OCI-LY3 (cell line): ENCODE measurements at regions not wholly inside any gene's neighbourhood (a gene's known extent, or its start where the extent isn't known, plus 50 kb on each side); places are given as distances from the start of the nearest gene placed in this dataset.
"Not testable (repeated sequence)": the region's sequence is repeated elsewhere in the genome, so short reads cannot be mapped to it uniquely, and the experiment has no call there.

Source experiments
- CTCF ChIP-seq: fragments of 200-600, 300-600 bp; sonication (generic); IDR thresholded peaks from 2 replicates; pipeline ENCODE4 v1.5.1; 2014; ENCODE audit warnings: antibody characterized with exemption, low read length, low read depth
- EZH2phosphoT487 ChIP-seq: fragments of 200-600 bp; shearing (Covaris generic); IDR thresholded peaks from 2 replicates; pipeline ENCODE4 v1.6.1; 2018; ENCODE audit warnings: antibody characterized with exemption, mixed run types, low read depth

- TF ChIP-seq CTCF, EZH2phosphoT487: not testable (repeated sequence)
Measured at GRCh38 chr14:99037326-99037725, 234.7 kb downstream of the BCL11B start.
